ENCODE measurements at regions not wholly inside any gene's neighbourhood (a gene's known extent, or its start where the extent isn't known, plus 50 kb on each side); places are given as distances from the start of the nearest gene placed in this dataset.

- TF ChIP-seq ZNF512 (CRISPR knock-in tag; IDR thresholded peaks at IDR 0.05; ENCODE audit: borderline replicate concordance) (no peak), USF2 (CRISPR knock-in tag; IDR thresholded peaks at IDR 0.05) (no peak), AR (CRISPR knock-in tag; IDR thresholded peaks at IDR 0.05) (no peak), AFF4 (CRISPR knock-in tag; IDR thresholded peaks at IDR 0.05; ENCODE audit: borderline replicate concordance) (no peak), SOX15 (CRISPR knock-in tag; IDR thresholded peaks at IDR 0.05) (no peak), SP1 (CRISPR knock-in tag; conservative IDR thresholded peaks at IDR 0.05) (no peak)
Measured at GRCh38 chr14:103258211-103258610, 75.8 kb upstream of the EIF5 start (continued).

GRCh38 chr14:103259184-103259583 is 74.9 kb upstream of the EIF5 start:
- ATAC-seq (no peak), DNase-seq (ENCODE audit: low spot score) (no peak)
- H3K4me3 Mint-ChIP-seq: no peak overlapping the region
- H3K27me3 Mint-ChIP-seq (ENCODE audit: low read depth): no peaks in the 10 kb centered on the region
- H3K9me3 Mint-ChIP-seq: no peaks in the 10 kb centered on the region; the same call in 1 of the 2 replicates
- H3K36me3 Mint-ChIP-seq: no peaks in the 10 kb centered on the region
- H3K4me1 Mint-ChIP-seq: peaks cover 9% of the 10 kb centered on the region; the same call in 1 of the 2 replicates
- TF ChIP-seq PRRX2 (CRISPR knock-in tag; IDR thresholded peaks at IDR 0.05) (no peak), ZNF416 (CRISPR knock-in tag; IDR thresholded peaks at IDR 0.05) (no peak)
- CTCF ChIA-PET: no interaction called here
- POLR2A ChIA-PET: no interaction called here
- H3K27ac Mint-ChIP-seq: no peak overlapping the region

GRCh38 chr14:103259801-103260628 is 74.0 kb upstream of the EIF5 start:
- ChIA-PET CTCF (interaction anchor here (0.5 kb wide), 1 partner anchor 17 kb away, joined by 4 read pairs; no protein-coding TSS in a partner anchor), POLR2A (no interaction called here)
- Mint-ChIP-seq H3K9me3 (peaks cover 1% of the 10 kb centered on the region), H3K4me3 (no peak overlapping the region), H3K36me3 (no peaks in the 10 kb centered on the region), H3K27ac (no peak overlapping the region), H3K27me3 (ENCODE audit: low read depth) (no peaks in the 10 kb centered on the region), H3K4me1 (peaks cover 12% of the 10 kb centered on the region)
- DNase-seq (ENCODE audit: low spot score) (no peak), ATAC-seq (peak; percentile 18; the same call in 1 of the 2 replicates)
- TF ChIP-seq ZNF138 (CRISPR knock-in tag; conservative IDR thresholded peaks at IDR 0.05): no peak
- no peak for TF ChIP-seq TEAD1 (CRISPR knock-in tag; IDR thresholded peaks at IDR 0.05)
- TF ChIP-seq ATF1 (CRISPR knock-in tag; IDR thresholded peaks at IDR 0.05): no peak
- no peak for TF ChIP-seq CTCF (IDR thresholded peaks at IDR 0.05)

Data from WTC11 (cell line).